DOHH2 (cell line): ENCODE measurements at regions not wholly inside any gene's neighbourhood (a gene's known extent, or its start where the extent isn't known, plus 50 kb on each side); places are given as distances from the start of the nearest gene placed in this dataset.

Source experiments
- H3F3A ChIP-seq: fragments of 200-600 bp; sonication (generic), shearing (Covaris generic); 2 replicates; pipeline ENCODE4 v1.6.0; 2016; ENCODE audit warnings: antibody characterized with exemption, mild to moderate bottlenecking; ENCODE audit not compliant: control insufficient read depth, insufficient read depth
- H3K27ac ChIP-seq: fragments of 200-600 bp; sonication (generic); 2 replicates; pipeline ENCODE4 v1.5.1; 2014; ENCODE audit warnings: low read depth, mild to moderate bottlenecking, low read length, moderate library complexity
- H3K27me3 ChIP-seq: fragments of 200-600 bp; sonication (generic); 2 replicates; pipeline ENCODE4 v1.6.1; 2014; ENCODE audit warnings: mild to moderate bottlenecking, low read length, mixed read lengths; ENCODE audit not compliant: control insufficient read depth
- H3K36me3 ChIP-seq: fragments of 200-600 bp; sonication (generic); 2 replicates; pipeline ENCODE4 v1.6.1; 2014; ENCODE audit warnings: mild to moderate bottlenecking, low read length, moderate library complexity, mixed read lengths; ENCODE audit not compliant: control insufficient read depth
- H3K4me1 ChIP-seq: fragments of 200-600 bp; sonication (generic); 2 replicates; pipeline ENCODE4 v1.6.1; 2014; ENCODE audit warnings: mild to moderate bottlenecking, low read length, mixed read lengths; ENCODE audit not compliant: control insufficient read depth
- H3K4me2 ChIP-seq: fragments of 200-600 bp; sonication (generic); 2 replicates; pipeline ENCODE4 v1.6.0; 2014; ENCODE audit warnings: mild to moderate bottlenecking, low read length, moderate library complexity
- H3K4me3 ChIP-seq: fragments of 200-600 bp; sonication (generic); 2 replicates; pipeline ENCODE4 v1.5.1; 2014; ENCODE audit warnings: mild to moderate bottlenecking, low read length, mixed read lengths
- H3K79me2 ChIP-seq: fragments of 200-600 bp; sonication (generic); 2 replicates; pipeline ENCODE4 v1.6.1; 2014; ENCODE audit warnings: mild to moderate bottlenecking, low read length, mixed read lengths; ENCODE audit not compliant: control insufficient read depth
- H3K9me2 ChIP-seq: fragments of 200-600 bp; sonication (generic); replicated peaks from 2 replicates; pipeline ENCODE4 v1.6.1; 2014; ENCODE audit warnings: mild to moderate bottlenecking, low read length, mixed read lengths; ENCODE audit not compliant: control insufficient read depth
- H3K9me3 ChIP-seq: fragments of 200-600 bp; sonication (generic); 2 replicates; pipeline ENCODE4 v1.6.1; 2014; ENCODE audit warnings: antibody characterized with exemption, low read length, mixed read lengths; ENCODE audit not compliant: control insufficient read depth, insufficient read depth
- H4K20me1 ChIP-seq: fragments of 200-600 bp; sonication (generic); 2 replicates; pipeline ENCODE4 v1.6.0; 2014; ENCODE audit warnings: low read depth, mild to moderate bottlenecking, antibody characterized with exemption, low read length, moderate library complexity; ENCODE audit not compliant: control insufficient read depth, insufficient read depth
- CTCF ChIP-seq: fragments of 200-600 bp; sonication (generic); IDR thresholded peaks from one replicate; pipeline ENCODE4 v1.5.1; 2014; ENCODE audit warnings: antibody characterized with exemption, mild to moderate bottlenecking, low read depth, low read length; ENCODE audit not compliant: poor library complexity, severe bottlenecking
- EZH2phosphoT487 ChIP-seq: fragments of 200-600 bp; sonication (generic); IDR thresholded peaks from 2 replicates; pipeline ENCODE4 v1.6.1; 2017; ENCODE audit warnings: borderline replicate concordance, mild to moderate bottlenecking, antibody characterized with exemption, low read length, moderate library complexity, mixed read lengths

- TF ChIP-seq CTCF (no peak), EZH2phosphoT487 (no peak)
- no peaks in the 10 kb centered on the region for H4K20me1 ChIP-seq
- no peaks in the 10 kb centered on the region for H3K9me3 ChIP-seq
- H3F3A ChIP-seq, result no peaks in the 10 kb centered on the region
- no peaks in the 10 kb centered on the region for H3K27me3 ChIP-seq
- no peak overlapping the region for H3K27ac ChIP-seq
- no peaks in the 10 kb centered on the region for H3K79me2 ChIP-seq
- no peaks in the 10 kb centered on the region for H3K9me2 ChIP-seq
- H3K36me3 ChIP-seq, result no peaks in the 10 kb centered on the region
- no peak overlapping the region for H3K4me2 ChIP-seq
- no peaks in the 10 kb centered on the region for H3K4me1 ChIP-seq
- H3K4me3 ChIP-seq, result no peak overlapping the region
Observed at GRCh38 chr12:42812871-42813270, 223.3 kb upstream of the PRICKLE1 start.

- no peaks in the 10 kb centered on the region for H4K20me1 ChIP-seq
- H3K9me2 ChIP-seq, result no peaks in the 10 kb centered on the region
- TF ChIP-seq EZH2phosphoT487 (no peak), CTCF (no peak)
- H3F3A ChIP-seq, result no peaks in the 10 kb centered on the region
- H3K9me3 ChIP-seq, result no peaks in the 10 kb centered on the region
- H3K4me2 ChIP-seq, result no peak overlapping the region
- H3K4me1 ChIP-seq, result no peaks in the 10 kb centered on the region
- no peaks in the 10 kb centered on the region for H3K27me3 ChIP-seq
- no peak overlapping the region for H3K27ac ChIP-seq
- no peaks in the 10 kb centered on the region for H3K36me3 ChIP-seq
- H3K4me3 ChIP-seq, result no peak overlapping the region
- H3K79me2 ChIP-seq, result no peaks in the 10 kb centered on the region
Observed at GRCh38 chr12:42812086-42812485, 222.5 kb upstream of the PRICKLE1 start.

- Histone ChIP-seq H3K79me2 (no peaks in the 10 kb centered on the region), H3K4me3 (no peak overlapping the region), H3K4me1 (no peaks in the 10 kb centered on the region), H3K36me3 (no peaks in the 10 kb centered on the region), H4K20me1 (no peaks in the 10 kb centered on the region), H3K27ac (no peak overlapping the region), H3K4me2 (no peak overlapping the region), H3F3A (no peaks in the 10 kb centered on the region), H3K9me3 (no peaks in the 10 kb centered on the region), H3K9me2 (no peaks in the 10 kb centered on the region), H3K27me3 (no peaks in the 10 kb centered on the region)
- TF ChIP-seq EZH2phosphoT487 (no peak), CTCF (no peak)
Observed at GRCh38 chr12:42810006-42810405, 220.5 kb upstream of the PRICKLE1 start.

- H3K9me3 ChIP-seq, result no peaks in the 10 kb centered on the region
- no peaks in the 10 kb centered on the region for H3K27me3 ChIP-seq
- H4K20me1 ChIP-seq, result no peaks in the 10 kb centered on the region
- no peak overlapping the region for H3K4me3 ChIP-seq
- no peaks in the 10 kb centered on the region for H3K9me2 ChIP-seq
- TF ChIP-seq EZH2phosphoT487, result no peak
- no peak for TF ChIP-seq CTCF
- no peaks in the 10 kb centered on the region for H3K4me1 ChIP-seq
- no peak overlapping the region for H3K27ac ChIP-seq
- no peaks in the 10 kb centered on the region for H3K79me2 ChIP-seq
- H3F3A ChIP-seq, result no peaks in the 10 kb centered on the region
- H3K36me3 ChIP-seq, result no peaks in the 10 kb centered on the region
- H3K4me2 ChIP-seq, result no peak overlapping the region
Observed at GRCh38 chr12:42809226-42809625, 219.7 kb upstream of the PRICKLE1 start.
